SU-DHL-6 (cell line): ENCODE measurements at regions not wholly inside any gene's neighbourhood (a gene's known extent, or its start where the extent isn't known, plus 50 kb on each side); places are given as distances from the start of the nearest gene placed in this dataset.

ENCODE experiments used
- CTCF ChIP-seq: fragments of 200-600 bp; sonication (generic); IDR thresholded peaks from one replicate; pipeline ENCODE4 v1.5.1; 2017; ENCODE audit warnings: antibody characterized with exemption, mild to moderate bottlenecking, low read length, moderate library complexity; ENCODE audit not compliant: insufficient read depth, poor library complexity, severe bottlenecking
- EZH2phosphoT487 ChIP-seq: fragments of 200-600 bp; sonication (generic), shearing (Covaris generic); conservative IDR thresholded peaks from 2 replicates; pipeline ENCODE4 v1.6.1; 2018; ENCODE audit warnings: mild to moderate bottlenecking, antibody characterized with exemption, low read length, moderate library complexity, mixed read lengths

DNA sequence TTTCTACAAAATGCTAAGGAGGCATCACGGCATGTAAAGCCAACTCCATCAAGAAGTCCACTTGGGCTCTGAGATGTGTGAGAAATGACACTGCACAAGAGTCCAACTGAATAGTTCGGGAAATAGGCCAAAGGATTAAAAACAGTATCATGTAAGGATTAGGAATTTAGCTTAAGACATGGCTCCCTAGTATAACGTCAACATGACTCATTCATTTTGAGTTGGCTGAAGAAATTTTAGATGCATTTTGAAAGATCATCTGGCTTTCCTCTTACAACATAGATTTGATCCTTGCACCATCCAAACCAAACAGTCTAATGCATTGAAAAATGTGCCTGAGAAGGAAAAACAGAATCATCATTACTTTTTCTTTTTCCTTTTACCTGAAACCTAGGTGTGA lies 109.3 kb upstream of the MME start:
- TF ChIP-seq CTCF (no peak), EZH2phosphoT487 (no peak)
